Hepatocyte (in vitro differentiated cells): ENCODE measurements at regions not wholly inside any gene's neighbourhood (a gene's known extent, or its start where the extent isn't known, plus 50 kb on each side); places are given as distances from the start of the nearest gene placed in this dataset.

ENCODE experiments used
- DNase-seq: peaks from one replicate; pipeline ENCODE4 v3.0.0-alpha.2; 2016; ENCODE audit warnings: low spot score
- H2AFZ ChIP-seq: fragments of 200-600 bp; sonication (generic); 2 replicates; pipeline ENCODE4 v1.6.0; 2016; ENCODE audit warnings: antibody characterized with exemption, mild to moderate bottlenecking
- H3K27ac ChIP-seq: fragments of 200-600 bp; sonication (generic); 2 replicates; pipeline ENCODE4 v1.5.1; 2016; ENCODE audit warnings: mild to moderate bottlenecking
- H3K27me3 ChIP-seq: fragments of 200-600 bp; sonication (generic); 2 replicates; pipeline ENCODE4 v1.6.1; 2016
- H3K36me3 ChIP-seq: fragments of 200-600 bp; sonication (generic); replicated peaks from 2 replicates; pipeline ENCODE4 v1.5.1; 2016; ENCODE audit warnings: low read depth; ENCODE audit not compliant: insufficient read depth
- H3K4me1 ChIP-seq: fragments of 200-600 bp; sonication (generic); 2 replicates; pipeline ENCODE4 v1.5.1; 2016; ENCODE audit warnings: mild to moderate bottlenecking, moderate library complexity; ENCODE audit not compliant: insufficient read depth
- H3K4me2 ChIP-seq: fragments of 200-600 bp; sonication (generic); 2 replicates; pipeline ENCODE4 v1.6.0; 2016
- H3K4me3 ChIP-seq: fragments of 200-600 bp; sonication (generic); 2 replicates; pipeline ENCODE4 v1.5.1; 2016; ENCODE audit warnings: mild to moderate bottlenecking
- H3K79me2 ChIP-seq: fragments of 200-600 bp; sonication (generic); 2 replicates; pipeline ENCODE4 v1.6.0; 2017; ENCODE audit warnings: mild to moderate bottlenecking
- H3K9me2 ChIP-seq: fragments of 200-600 bp; sonication (generic); replicated peaks from 2 replicates; pipeline ENCODE4 v1.6.0; 2017; ENCODE audit warnings: mild to moderate bottlenecking; ENCODE audit not compliant: insufficient read depth
- H3K9me3 ChIP-seq: fragments of 200-600 bp; sonication (generic); 2 replicates; pipeline ENCODE4 v1.5.1; 2016; ENCODE audit warnings: low read depth, mild to moderate bottlenecking
- H4K20me1 ChIP-seq: fragments of 200-600 bp; sonication (generic); 2 replicates; pipeline ENCODE4 v1.6.0; 2016; ENCODE audit warnings: mild to moderate bottlenecking; ENCODE audit not compliant: insufficient read depth, poor library complexity, severe bottlenecking
- CTCF ChIP-seq: fragments of 200-600 bp; sonication (generic); IDR thresholded peaks from 2 replicates; pipeline ENCODE4 v1.5.1; 2016; ENCODE audit warnings: antibody characterized with exemption, mild to moderate bottlenecking; ENCODE audit not compliant: poor library complexity
- EZH2 ChIP-seq: fragments of 200-600 bp; sonication (generic); IDR thresholded peaks from 2 replicates; pipeline ENCODE4 v1.6.1; 2016; ENCODE audit warnings: antibody characterized with exemption, mild to moderate bottlenecking, borderline replicate concordance
- EZH2phosphoT487 ChIP-seq: fragments of 200-600 bp; sonication (generic); IDR thresholded peaks from one replicate; pipeline ENCODE4 v1.6.1; 2018; ENCODE audit warnings: antibody characterized with exemption, mild to moderate bottlenecking, low read depth, moderate library complexity; ENCODE audit not compliant: unreplicated experiment, severe bottlenecking
- WGBS: methylation state at CpG from one replicate; pipeline ENCODE4 v1.1.6; 2016; ENCODE audit warnings: low lambda C conversion rate; ENCODE audit errors: missing lambda C conversion rate; 5-methylcytosine and 5-hydroxymethylcytosine counted together

- H3K9me2 ChIP-seq, result no peaks in the 10 kb centered on the region
- H4K20me1 ChIP-seq, result no peaks in the 10 kb centered on the region
- 98% methylated on average over 4 of the region's 4 CpGs for WGBS
- H3K9me3 ChIP-seq, result no peaks in the 10 kb centered on the region
- H3K79me2 ChIP-seq, result no peaks in the 10 kb centered on the region
- H3K27me3 ChIP-seq, result no peaks in the 10 kb centered on the region
- no peak overlapping the region for H3K4me3 ChIP-seq
- no peaks in the 10 kb centered on the region for H3K36me3 ChIP-seq
- no peak overlapping the region for H3K27ac ChIP-seq
- H3K4me2 ChIP-seq, result no peak overlapping the region
- no peaks in the 10 kb centered on the region for H3K4me1 ChIP-seq
- H2AFZ ChIP-seq, result no peak overlapping the region
- DNase-seq, result no peak
- no peak for TF ChIP-seq EZH2phosphoT487
- TF ChIP-seq EZH2, result no peak
These were observed 425.3 kb upstream of the ZMIZ1 start for GRCh38 chr10:78643513-78643912.

GRCh38 chr10:78644550-78644949 is 424.2 kb upstream of the ZMIZ1 start:
- no peaks in the 10 kb centered on the region for H4K20me1 ChIP-seq
- H3K4me3 ChIP-seq, result no peak overlapping the region
- peak overlapping the region; percentile 47 for H3K27ac ChIP-seq
- H3K79me2 ChIP-seq, result no peaks in the 10 kb centered on the region
- H2AFZ ChIP-seq, result no peak overlapping the region
- H3K9me3 ChIP-seq, result no peaks in the 10 kb centered on the region
- no peaks in the 10 kb centered on the region for H3K36me3 ChIP-seq
- no peak overlapping the region for H3K4me2 ChIP-seq
- no peaks in the 10 kb centered on the region for H3K4me1 ChIP-seq
- 98% methylated on average over 2 of the region's 2 CpGs for WGBS
- H3K27me3 ChIP-seq, result no peaks in the 10 kb centered on the region
- TF ChIP-seq CTCF (no peak), EZH2 (no peak), EZH2phosphoT487 (no peak)
- DNase-seq, result no peak
- no peaks in the 10 kb centered on the region for H3K9me2 ChIP-seq

- TF ChIP-seq CTCF (no peak), EZH2phosphoT487 (no peak), EZH2 (no peak)
- no peaks in the 10 kb centered on the region for H3K79me2 ChIP-seq
- H3K9me3 ChIP-seq, result no peaks in the 10 kb centered on the region
- no peaks in the 10 kb centered on the region for H3K4me1 ChIP-seq
- H3K4me2 ChIP-seq, result no peak overlapping the region
- DNase-seq, result no peak
- H2AFZ ChIP-seq, result no peak overlapping the region
- H3K36me3 ChIP-seq, result no peaks in the 10 kb centered on the region
- H4K20me1 ChIP-seq, result no peaks in the 10 kb centered on the region
- H3K27ac ChIP-seq, result peak overlapping the region; percentile 47
- H3K4me3 ChIP-seq, result no peak overlapping the region
- no peaks in the 10 kb centered on the region for H3K9me2 ChIP-seq
- H3K27me3 ChIP-seq, result no peaks in the 10 kb centered on the region
- WGBS, result 71% methylated on average over 5 of the region's 5 CpGs
These were observed 423.5 kb upstream of the ZMIZ1 start for GRCh38 chr10:78645169-78645686.

- DNase-seq, result no peak
- peak overlapping the region; percentile 40 for H3K27ac ChIP-seq
- H3K4me1 ChIP-seq, result no peaks in the 10 kb centered on the region
- H3K4me3 ChIP-seq, result no peak overlapping the region
- no peak overlapping the region for H2AFZ ChIP-seq
- H3K9me2 ChIP-seq, result no peaks in the 10 kb centered on the region
- no peaks in the 10 kb centered on the region for H3K79me2 ChIP-seq
- H3K9me3 ChIP-seq, result no peaks in the 10 kb centered on the region
- no peaks in the 10 kb centered on the region for H3K36me3 ChIP-seq
- TF ChIP-seq CTCF (no peak), EZH2 (no peak), EZH2phosphoT487 (no peak)
- WGBS, result 100% methylated on average over 4 of the region's 4 CpGs
- no peaks in the 10 kb centered on the region for H3K27me3 ChIP-seq
- no peak overlapping the region for H3K4me2 ChIP-seq
- H4K20me1 ChIP-seq, result no peaks in the 10 kb centered on the region
These were observed 422.8 kb upstream of the ZMIZ1 start for GRCh38 chr10:78645975-78646374.
